AG10803 (cell line): ENCODE measurements at regions not wholly inside any gene's neighbourhood (a gene's known extent, or its start where the extent isn't known, plus 50 kb on each side); places are given as distances from the start of the nearest gene placed in this dataset.

ENCODE experiments used
- DNase-seq: peaks from one replicate; pipeline ENCODE4 v3.0.0; 2010; ENCODE audit warnings: low read depth
- H3K4me3 ChIP-seq: 2 replicates; pipeline ENCODE4 v1.5.1; 2011; ENCODE audit warnings: mild to moderate bottlenecking, low read length, control low read depth
- TF ChIP-seq, protein P1 (sequence below): conservative IDR thresholded peaks from 2 replicates; pipeline ENCODE4 v1.5.1; 2011; ENCODE audit warnings: mild to moderate bottlenecking, low read length, control low read depth, inconsistent platforms

DNA sequence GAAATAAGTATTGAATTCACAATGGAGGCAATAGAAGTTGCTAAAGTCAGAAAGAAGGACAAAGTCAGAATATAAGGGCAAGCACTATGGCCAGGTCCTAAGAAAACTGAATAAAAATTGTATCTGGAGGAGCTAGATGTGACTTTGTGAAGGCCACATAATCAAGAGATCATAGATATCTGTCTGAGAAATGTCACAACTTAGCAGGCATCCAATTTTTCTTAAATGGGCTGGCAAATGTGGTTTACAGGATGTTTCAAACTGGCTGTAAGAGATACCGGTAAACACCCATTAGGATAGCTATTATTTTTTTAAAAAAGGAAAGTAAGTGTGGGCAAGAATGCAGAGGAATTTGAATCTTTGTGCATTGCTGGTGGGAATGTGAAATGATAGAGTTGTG is 303.1 kb upstream of the CHORDC1 start:
- H3K4me3 ChIP-seq = no peak overlapping the region
- TF ChIP-seq, protein P1, sequence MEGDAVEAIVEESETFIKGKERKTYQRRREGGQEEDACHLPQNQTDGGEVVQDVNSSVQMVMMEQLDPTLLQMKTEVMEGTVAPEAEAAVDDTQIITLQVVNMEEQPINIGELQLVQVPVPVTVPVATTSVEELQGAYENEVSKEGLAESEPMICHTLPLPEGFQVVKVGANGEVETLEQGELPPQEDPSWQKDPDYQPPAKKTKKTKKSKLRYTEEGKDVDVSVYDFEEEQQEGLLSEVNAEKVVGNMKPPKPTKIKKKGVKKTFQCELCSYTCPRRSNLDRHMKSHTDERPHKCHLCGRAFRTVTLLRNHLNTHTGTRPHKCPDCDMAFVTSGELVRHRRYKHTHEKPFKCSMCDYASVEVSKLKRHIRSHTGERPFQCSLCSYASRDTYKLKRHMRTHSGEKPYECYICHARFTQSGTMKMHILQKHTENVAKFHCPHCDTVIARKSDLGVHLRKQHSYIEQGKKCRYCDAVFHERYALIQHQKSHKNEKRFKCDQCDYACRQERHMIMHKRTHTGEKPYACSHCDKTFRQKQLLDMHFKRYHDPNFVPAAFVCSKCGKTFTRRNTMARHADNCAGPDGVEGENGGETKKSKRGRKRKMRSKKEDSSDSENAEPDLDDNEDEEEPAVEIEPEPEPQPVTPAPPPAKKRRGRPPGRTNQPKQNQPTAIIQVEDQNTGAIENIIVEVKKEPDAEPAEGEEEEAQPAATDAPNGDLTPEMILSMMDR = no peak
- no peak for DNase-seq

GRCh38 chr11:90512846-90513245 is 290.0 kb upstream of the CHORDC1 start:
- no peak overlapping the region for H3K4me3 ChIP-seq
- TF ChIP-seq, protein P1 = no peak
- DNase-seq = no peak

- TF ChIP-seq, protein P1 = no peak
- no peak for DNase-seq
- H3K4me3 ChIP-seq = no peak overlapping the region
Observed at GRCh38 chr11:90510839-90511238, 288.0 kb upstream of the CHORDC1 start.

DNA sequence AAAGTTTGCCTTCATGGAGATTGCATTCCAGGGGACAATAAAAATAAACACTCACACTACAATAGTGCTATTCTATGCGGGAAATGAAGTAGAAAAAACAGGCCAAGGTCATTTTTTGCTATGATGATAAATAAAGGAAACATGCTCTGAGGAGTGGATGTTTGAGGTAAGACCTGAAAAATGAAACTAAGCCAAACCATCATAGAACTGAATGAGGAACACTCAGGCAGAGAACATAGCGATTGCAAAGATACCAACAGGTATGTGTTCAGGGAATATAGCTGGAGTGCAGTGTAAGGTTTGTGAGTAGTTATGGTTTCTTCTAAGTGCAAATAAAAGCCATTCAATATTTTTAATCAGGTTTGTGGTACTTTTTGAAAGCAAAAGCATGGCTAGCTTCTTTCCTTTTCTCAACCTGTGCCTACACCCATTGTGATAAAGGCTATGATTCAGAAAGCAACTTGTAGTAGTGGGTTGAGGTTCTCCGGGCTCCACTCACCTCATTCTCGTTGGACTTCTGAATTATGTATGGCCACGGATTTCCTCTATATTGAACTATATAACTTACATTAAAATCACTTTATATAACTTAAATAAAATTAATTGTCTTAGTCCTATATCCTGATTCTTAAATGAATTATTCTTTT is 278.2 kb upstream of the CHORDC1 start:
- no peak overlapping the region for H3K4me3 ChIP-seq
- DNase-seq = no peak
- TF ChIP-seq, protein P1 = no peak

DNA sequence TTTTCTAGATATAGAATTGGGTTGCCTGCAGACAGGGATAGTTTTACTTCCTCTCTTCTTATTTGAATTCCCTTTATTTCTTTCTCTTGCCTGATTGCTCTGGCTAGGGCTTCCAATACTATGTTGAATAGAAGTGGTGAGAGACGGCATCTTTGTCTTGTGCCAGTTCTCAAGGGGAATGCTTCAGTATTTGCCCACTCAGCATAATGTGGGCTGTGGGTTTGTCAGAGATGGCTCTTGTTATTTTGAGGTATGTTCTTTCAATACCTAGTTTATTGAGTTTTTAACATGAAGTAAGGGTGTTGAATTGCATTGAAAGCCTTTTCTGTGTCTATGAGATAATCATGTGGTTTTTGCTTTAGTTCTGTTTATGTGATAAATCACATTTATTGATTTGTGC is 273.9 kb upstream of the CHORDC1 start:
- DNase-seq = no peak
- TF ChIP-seq, protein P1 = no peak

DNA sequence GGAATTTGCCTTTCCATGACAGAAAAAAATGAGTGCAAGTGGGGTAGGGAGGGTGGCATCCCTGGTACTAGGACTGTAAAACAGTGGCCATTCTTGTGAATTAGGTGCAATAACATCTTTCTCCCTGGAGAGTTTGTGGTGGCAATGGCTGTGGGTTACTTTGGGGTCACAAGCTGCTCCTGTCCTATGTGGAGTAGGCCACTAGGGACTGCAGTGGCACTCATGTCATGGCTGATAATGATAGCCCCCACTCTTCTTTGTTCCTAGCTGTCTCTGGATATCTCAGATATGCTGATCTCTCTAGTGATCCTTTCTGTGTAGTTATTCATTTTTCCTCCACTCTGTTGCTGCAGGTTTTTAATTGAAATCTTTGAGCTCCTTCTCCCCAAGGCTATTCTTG is 270.5 kb upstream of the CHORDC1 start:
- DNase-seq = no peak
- TF ChIP-seq, protein P1 = no peak
- no peak overlapping the region for H3K4me3 ChIP-seq

More for the DNA sequence above, 273.9 kb upstream of the CHORDC1 start:
- no peak overlapping the region for H3K4me3 ChIP-seq

DNA sequence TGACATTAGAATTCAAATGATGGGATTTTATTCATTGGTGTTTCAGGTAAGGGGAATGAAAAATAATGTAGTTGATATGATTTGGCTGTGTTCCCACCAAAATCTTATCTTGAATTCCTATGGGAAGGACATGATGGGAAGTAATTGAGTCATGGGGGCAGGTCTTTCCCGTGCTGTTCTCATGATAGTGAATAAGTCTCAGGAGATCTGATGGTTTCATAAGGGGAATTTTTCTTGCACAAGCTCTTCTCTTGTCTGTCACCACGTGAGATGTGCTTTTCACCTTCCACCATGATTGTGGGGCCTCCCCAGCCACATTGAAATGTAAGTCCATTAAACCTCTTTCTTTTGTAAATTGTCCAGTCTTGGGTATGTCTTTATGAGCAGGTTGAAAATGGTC is 268.6 kb upstream of the CHORDC1 start:
- no peak overlapping the region for H3K4me3 ChIP-seq
- TF ChIP-seq, protein P1 = no peak
- no peak for DNase-seq
